NOMO-1 treated with dmso at 0.1 percent for 144 hours (cell line): ENCODE measurements at regions not wholly inside any gene's neighbourhood (a gene's known extent, or its start where the extent isn't known, plus 50 kb on each side); places are given as distances from the start of the nearest gene placed in this dataset.

Experiments used
- DNase-seq: peaks from one replicate; lab custom pipeline; 2025; ENCODE audit not compliant: unreplicated experiment; lab: John Stamatoyannopoulos, UW

GRCh38 chr1:30275926-30276764, 447.2 kb downstream of the MATN1 start:
- no peak for DNase-seq

- DNase-seq, result no peak
Measured at GRCh38 chr1:30274976-30275621, 448.3 kb downstream of the MATN1 start.

- DNase-seq, result no peak
Measured at GRCh38 chr1:30274173-30274970, 449.0 kb downstream of the MATN1 start.

GRCh38 chr1:30273456-30273855, 449.9 kb downstream of the MATN1 start:
- DNase-seq, result no peak

- DNase-seq, result no peak
Measured at GRCh38 chr1:30273021-30273325, 450.4 kb downstream of the MATN1 start.

GRCh38 chr1:30272277-30273020, 450.9 kb downstream of the MATN1 start:
- no peak for DNase-seq

- no peak for DNase-seq
Measured at GRCh38 chr1:30271401-30272276, 451.7 kb downstream of the MATN1 start.

GRCh38 chr1:30270461-30270860, 452.9 kb downstream of the MATN1 start:
- DNase-seq, result no peak

GRCh38 chr1:30268923-30269666, 454.3 kb downstream of the MATN1 start:
- DNase-seq, result no peak

- no peak for DNase-seq
Measured at GRCh38 chr1:30267856-30268255, 455.5 kb downstream of the MATN1 start.

GRCh38 chr1:30267046-30267445, 456.3 kb downstream of the MATN1 start:
- no peak for DNase-seq

- DNase-seq, result no peak
Measured at GRCh38 chr1:30265127-30266070, 458.0 kb downstream of the MATN1 start.

GRCh38 chr1:30264672-30265025, 458.7 kb downstream of the MATN1 start:
- no peak for DNase-seq

GRCh38 chr1:30263888-30264671, 459.3 kb downstream of the MATN1 start:
- DNase-seq, result no peak

GRCh38 chr1:30263405-30263804, 460.0 kb downstream of the MATN1 start:
- no peak for DNase-seq

GRCh38 chr1:30262158-30262557, 461.2 kb downstream of the MATN1 start:
- no peak for DNase-seq

GRCh38 chr1:30260318-30260717, 463.1 kb downstream of the MATN1 start:
- no peak for DNase-seq

GRCh38 chr1:30259631-30260030, 463.8 kb downstream of the MATN1 start:
- no peak for DNase-seq
